Psoas muscle (tissue), 7 donors: ENCODE measurements at regions not wholly inside any gene's neighbourhood (a gene's known extent, or its start where the extent isn't known, plus 50 kb on each side); places are given as distances from the start of the nearest gene placed in this dataset.

Experiments
- ATAC-seq, 4 donors: fragments of 200-7000 bp; cut with Tn5 transposase; one replicate each; pipeline ENCODE4 v1.9.1; 2020; ENCODE audit warnings: moderate library complexity in 3 of 4, mild to moderate bottlenecking in 2 of 4
- DNase-seq, 2 donors: peaks; one replicate each; pipeline ENCODE4 v3.0.0-alpha.2; 2020
- H3K27ac ChIP-seq: fragments of 200-600 bp; one replicate; pipeline ENCODE4 v1.8.0; 2022
- H3K27me3 ChIP-seq, 3 donors: fragments of 200-600 bp in 1 of 3; one replicate each; pipeline versions ENCODE4 v1.6.1 to v1.8.0; 2013 to 2022; ENCODE audit warnings: low read length in 2 of 3, mild to moderate bottlenecking in 2 of 3, moderate library complexity in 1 of 3; ENCODE audit not compliant: insufficient read depth in 3 of 3
- H3K36me3 ChIP-seq, 2 donors: fragments of 200-600 bp in 1 of 2; one replicate each; pipeline versions ENCODE4 v1.6.1 to v1.8.0; 2013 to 2022; ENCODE audit warnings: low read depth in 1 of 2, mild to moderate bottlenecking in 1 of 2, moderate library complexity in 1 of 2; ENCODE audit not compliant: insufficient read depth in 1 of 2
- H3K4me1 ChIP-seq: fragments of 200-600 bp; one replicate; pipeline ENCODE4 v1.8.0; 2022
- H3K4me3 ChIP-seq: fragments of 200-600 bp; one replicate; pipeline ENCODE4 v1.8.0; 2022; ENCODE audit warnings: mild to moderate bottlenecking
- H3K9me3 ChIP-seq: fragments of 200-600 bp; one replicate; pipeline ENCODE4 v1.8.0; 2022
- WGBS, 3 donors: extraction: QIAGEN DNeasy Blood & Tissue Kit; methylation state at CpG; one replicate each; pipeline versions ENCODE4 v1.1.6 to v1.1.7; 2013; 5-methylcytosine and 5-hydroxymethylcytosine counted together
- intact Hi-C, 2 donors: fragments of 100-400 bp; cut with DNase I; formaldehyde crosslinking; loops; one replicate each; pipeline versions ENCODE4 v1.11.0 to v1.14.2; 2022
- TF ChIP-seq, protein P1 (sequence below): fragments of 200-600 bp; IDR thresholded peaks from one replicate; pipeline ENCODE4 v1.8.0; 2022; ENCODE audit warnings: antibody characterized with exemption
- donor health status: healthy with polysubstance abuse.
- donor health status: DM: no; HTN: no; CAD: no; lungs with moderate emphysema.
- donor health status: Bipolar disorder and iron deficiency.
- donor health status: healthy.
- donor health status: DM: yes; HTN: yes; CAD: no.
- donor health status: DM: no; HTN: no; CAD: no.
- donor health status: DM: yes; HTN: yes; CAD: no.

DNA sequence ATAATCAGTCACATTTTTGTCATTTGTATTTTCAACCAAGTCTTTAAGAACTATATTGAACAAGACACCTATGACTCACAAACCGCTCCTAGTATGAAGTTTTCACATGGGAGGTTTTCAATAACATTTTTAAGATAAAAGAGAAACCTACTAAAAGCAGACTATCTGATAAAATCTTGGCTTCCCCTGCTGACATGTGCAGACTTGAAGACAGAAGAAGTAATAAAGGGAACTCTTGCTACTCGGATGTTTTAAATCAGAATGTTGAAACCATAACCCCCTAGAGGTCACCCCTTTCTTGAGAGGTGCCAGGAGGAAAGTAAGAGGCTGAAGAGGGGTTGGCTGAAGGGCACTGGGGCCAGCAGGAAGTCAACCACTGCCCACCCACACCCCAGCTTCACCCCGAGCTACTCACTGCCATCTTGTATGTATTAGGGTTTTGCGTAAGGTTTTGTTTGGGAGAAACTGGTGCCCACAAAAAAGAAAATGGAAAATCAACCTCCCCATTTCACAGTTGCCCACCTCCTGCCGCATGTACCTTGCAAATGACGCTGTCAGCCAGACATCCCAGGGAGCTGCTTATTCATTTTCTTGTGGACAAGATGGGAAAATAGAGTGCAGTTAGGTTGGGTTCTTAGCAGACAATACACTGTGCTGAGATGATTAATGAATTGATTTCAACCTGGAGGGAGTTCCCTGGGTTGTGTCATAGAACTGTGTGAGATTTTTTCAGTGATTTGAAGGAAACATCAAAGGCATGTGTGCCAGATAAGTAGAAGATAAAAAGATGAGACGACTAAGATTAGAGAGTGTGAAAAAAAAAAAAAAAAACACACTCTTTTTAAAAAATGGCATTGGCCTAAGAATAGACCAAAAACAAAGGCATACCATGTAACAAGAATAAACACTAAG lies 83.2 kb upstream of the TAB2 start:
- TF ChIP-seq, protein P1, sequence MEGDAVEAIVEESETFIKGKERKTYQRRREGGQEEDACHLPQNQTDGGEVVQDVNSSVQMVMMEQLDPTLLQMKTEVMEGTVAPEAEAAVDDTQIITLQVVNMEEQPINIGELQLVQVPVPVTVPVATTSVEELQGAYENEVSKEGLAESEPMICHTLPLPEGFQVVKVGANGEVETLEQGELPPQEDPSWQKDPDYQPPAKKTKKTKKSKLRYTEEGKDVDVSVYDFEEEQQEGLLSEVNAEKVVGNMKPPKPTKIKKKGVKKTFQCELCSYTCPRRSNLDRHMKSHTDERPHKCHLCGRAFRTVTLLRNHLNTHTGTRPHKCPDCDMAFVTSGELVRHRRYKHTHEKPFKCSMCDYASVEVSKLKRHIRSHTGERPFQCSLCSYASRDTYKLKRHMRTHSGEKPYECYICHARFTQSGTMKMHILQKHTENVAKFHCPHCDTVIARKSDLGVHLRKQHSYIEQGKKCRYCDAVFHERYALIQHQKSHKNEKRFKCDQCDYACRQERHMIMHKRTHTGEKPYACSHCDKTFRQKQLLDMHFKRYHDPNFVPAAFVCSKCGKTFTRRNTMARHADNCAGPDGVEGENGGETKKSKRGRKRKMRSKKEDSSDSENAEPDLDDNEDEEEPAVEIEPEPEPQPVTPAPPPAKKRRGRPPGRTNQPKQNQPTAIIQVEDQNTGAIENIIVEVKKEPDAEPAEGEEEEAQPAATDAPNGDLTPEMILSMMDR: no peak
- DNase-seq: no peak
- no peaks in the 10 kb centered on the region for H3K4me1 ChIP-seq
- ATAC-seq: no peak
- H3K9me3 ChIP-seq: peaks cover 4% of the 10 kb centered on the region
- no peaks in the 10 kb centered on the region for H3K36me3 ChIP-seq
- H3K4me3 ChIP-seq: no peak overlapping the region
- intact Hi-C loops: no loop called here
- H3K27ac ChIP-seq: no peak overlapping the region
- WGBS, 3 donors: 84 to 89% (median 87%) methylated on average over 7 of the region's 7 CpGs
- no peaks in the 10 kb centered on the region for H3K27me3 ChIP-seq

GRCh38 chr6:149235130-149235561 lies 82.4 kb upstream of the TAB2 start:
- TF ChIP-seq, protein P1: no peak
- no peak overlapping the region for H3K4me3 ChIP-seq
- DNase-seq (no peak), ATAC-seq (no peak)
- WGBS, 3 donors: 43 to 55% (median 45%) methylated on average over 3 of the region's 3 CpGs
- H3K4me1 ChIP-seq: no peaks in the 10 kb centered on the region
- H3K9me3 ChIP-seq: peaks cover 8% of the 10 kb centered on the region
- H3K27ac ChIP-seq: no peak overlapping the region
- no peaks in the 10 kb centered on the region for H3K27me3 ChIP-seq
- no peaks in the 10 kb centered on the region for H3K36me3 ChIP-seq
- intact Hi-C loops: no loop called here

DNA sequence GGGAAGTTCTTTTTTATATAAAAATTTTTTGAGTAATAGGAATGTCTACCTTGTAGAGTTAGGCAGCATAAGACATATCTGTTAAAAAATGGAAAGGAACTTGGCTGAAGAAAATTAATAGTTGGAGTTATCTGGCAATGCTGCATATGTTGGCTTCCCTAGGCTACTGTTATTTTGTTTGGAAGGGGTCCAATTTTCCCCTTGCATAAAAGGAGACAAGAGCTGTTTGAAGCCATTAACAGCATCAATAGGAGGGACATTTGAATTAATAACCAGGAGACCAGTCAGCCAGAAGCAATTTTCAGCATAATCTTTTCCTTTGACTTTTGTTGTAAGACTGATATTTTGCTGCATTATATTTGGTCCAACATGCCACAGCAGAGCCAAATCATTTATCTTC lies 80.9 kb upstream of the TAB2 start:
- Histone ChIP-seq H3K4me3 (no peak overlapping the region), H3K4me1 (no peaks in the 10 kb centered on the region), H3K27me3 (no peaks in the 10 kb centered on the region), H3K36me3 (no peaks in the 10 kb centered on the region), H3K27ac (no peak overlapping the region), H3K9me3 (peaks cover 18% of the 10 kb centered on the region)
- intact Hi-C loops: no loop called here
- TF ChIP-seq, protein P1: no peak
- DNase-seq: no peak
- ATAC-seq: no peak

- peaks cover 18% of the 10 kb centered on the region for H3K9me3 ChIP-seq
- H3K4me3 ChIP-seq: no peak overlapping the region
- H3K27me3 ChIP-seq: no peaks in the 10 kb centered on the region
- no peak for DNase-seq
- intact Hi-C loops: no loop called here
- ATAC-seq: no peak
- H3K4me1 ChIP-seq: no peaks in the 10 kb centered on the region
- WGBS, 3 donors: 86 to 91% (median 88%) methylated on average over 6 of the region's 6 CpGs
- no peaks in the 10 kb centered on the region for H3K36me3 ChIP-seq
- no peak overlapping the region for H3K27ac ChIP-seq
- TF ChIP-seq, protein P1: no peak
These were observed 80.0 kb upstream of the TAB2 start for GRCh38 chr6:149237464-149237863.
